GM21528 (cell line): ENCODE measurements at regions not wholly inside any gene's neighbourhood (a gene's known extent, or its start where the extent isn't known, plus 50 kb on each side); places are given as distances from the start of the nearest gene placed in this dataset.

Experiments used
- ATAC-seq: cut with Tn5 transposase; IDR thresholded peaks from one replicate; pipeline ENCODE4 v1.9.1; 2021; ENCODE audit warnings: mild to moderate bottlenecking, moderate library complexity; ENCODE audit not compliant: unreplicated experiment, low FRiP score

- ATAC-seq, result no peak
Observed at GRCh38 chr5:168209244-168209995, 82.0 kb upstream of the WWC1 start.

GRCh38 chr5:168209997-168210396 lies 81.4 kb upstream of the WWC1 start:
- no peak for ATAC-seq

DNA sequence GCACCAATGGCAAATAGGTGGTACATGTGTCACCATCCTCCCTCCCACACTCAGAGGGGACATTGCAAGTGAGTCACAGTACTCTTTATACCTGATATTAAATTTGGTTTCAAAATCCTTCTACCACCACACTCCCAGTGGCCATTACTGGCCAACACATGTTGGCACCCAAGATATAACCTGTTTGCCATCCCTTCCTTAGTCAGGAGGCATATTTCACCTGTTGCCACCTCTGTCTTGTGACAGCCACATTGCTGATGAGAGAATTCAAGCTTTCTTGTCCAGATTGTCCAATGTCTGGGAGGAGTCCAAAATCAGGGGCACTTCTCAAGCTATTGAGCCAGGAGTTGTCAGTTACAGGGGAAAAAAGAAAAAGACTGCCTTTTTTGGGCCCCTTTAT lies 80.2 kb upstream of the WWC1 start:
- no peak for ATAC-seq

- ATAC-seq, result no peak
Observed at GRCh38 chr5:168211936-168212335, 79.5 kb upstream of the WWC1 start.

DNA sequence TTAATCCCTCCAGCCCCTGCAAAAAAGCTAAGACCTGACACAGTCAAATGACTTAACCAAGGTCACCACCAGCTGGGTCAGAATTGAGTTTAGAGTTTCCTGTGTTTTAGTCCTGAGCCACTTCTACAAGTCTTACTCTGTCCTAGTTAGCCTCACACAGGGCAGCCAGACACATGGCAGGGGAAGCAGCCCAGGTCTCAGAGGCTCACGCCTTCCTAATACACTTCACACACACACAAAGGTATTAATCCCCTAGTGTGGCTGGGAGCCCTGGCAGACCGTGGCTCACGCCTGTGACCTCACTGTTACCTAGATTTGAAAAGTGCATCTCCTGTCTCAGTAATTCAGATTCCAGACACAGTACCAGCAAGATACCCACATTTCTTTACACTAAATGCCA lies 77.4 kb upstream of the WWC1 start:
- ATAC-seq, result no peak

- no peak for ATAC-seq
Observed at GRCh38 chr5:168214886-168215285, 76.6 kb upstream of the WWC1 start.

- no peak for ATAC-seq
Observed at GRCh38 chr5:168215646-168216045, 75.8 kb upstream of the WWC1 start.

DNA sequence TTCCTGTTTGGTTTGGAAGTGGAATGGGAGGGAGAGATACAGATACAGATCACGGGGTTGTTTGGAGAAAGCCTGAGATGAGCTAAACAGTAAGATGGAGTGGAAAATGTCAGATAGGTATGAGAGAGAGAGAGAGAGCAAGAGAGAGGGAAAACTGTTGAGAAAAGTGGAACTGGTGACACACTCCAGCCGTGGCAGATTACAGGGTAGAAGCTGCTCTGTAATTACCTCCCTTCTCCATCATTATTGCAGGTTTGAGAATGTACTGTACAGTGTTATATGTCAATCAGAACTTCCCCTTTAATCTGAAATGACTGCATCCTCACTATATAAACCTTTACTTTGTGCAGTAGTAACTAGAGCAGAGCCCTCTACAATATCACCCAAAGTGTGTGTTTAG lies 74.5 kb upstream of the WWC1 start:
- no peak for ATAC-seq

DNA sequence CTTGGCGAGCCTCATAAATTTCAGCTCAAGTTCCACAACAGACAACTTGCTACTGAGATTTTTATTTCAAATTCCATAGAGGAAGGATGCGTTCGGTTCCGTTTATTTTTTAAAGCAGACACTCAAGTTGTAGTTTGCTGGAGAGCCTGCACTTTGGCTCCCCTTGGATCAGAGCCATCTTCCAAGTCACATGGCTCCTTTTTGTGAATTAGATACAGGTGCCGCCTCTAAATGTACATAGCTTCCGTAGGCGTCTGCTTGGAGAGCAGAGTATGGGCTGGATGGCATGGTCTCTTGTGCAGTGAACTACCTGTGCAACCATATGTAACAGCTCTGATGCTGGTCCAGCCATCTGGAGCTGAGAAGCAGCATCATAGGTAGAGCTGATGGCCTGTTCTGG lies 73.9 kb upstream of the WWC1 start:
- no peak for ATAC-seq

DNA sequence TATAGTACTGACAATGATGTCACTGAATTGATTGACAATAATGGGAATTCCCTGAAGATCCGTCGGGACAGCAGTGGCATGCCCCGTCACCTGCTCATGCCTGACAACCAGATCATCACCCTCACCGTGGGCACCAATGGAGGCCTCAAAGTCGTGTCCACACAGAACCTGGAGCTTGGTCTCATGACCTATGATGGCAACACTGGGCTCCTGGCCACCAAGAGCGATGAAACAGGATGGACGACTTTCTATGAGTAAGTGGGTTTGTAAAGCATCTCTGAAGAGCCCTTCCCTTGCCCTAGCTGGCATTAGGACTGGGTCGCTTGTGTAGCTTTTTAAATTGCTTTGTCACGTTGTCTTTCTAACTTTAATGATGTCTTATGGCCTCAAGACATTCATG lies 72.7 kb upstream of the WWC1 start:
- ATAC-seq, result no peak

GRCh38 chr5:168219515-168220410 lies 71.7 kb upstream of the WWC1 start:
- peak; percentile 90 for ATAC-seq

- no peak for ATAC-seq
Observed at GRCh38 chr5:168224085-168224484, 67.4 kb upstream of the WWC1 start.

GRCh38 chr5:168226012-168226411 lies 65.4 kb upstream of the WWC1 start:
- no peak for ATAC-seq

DNA sequence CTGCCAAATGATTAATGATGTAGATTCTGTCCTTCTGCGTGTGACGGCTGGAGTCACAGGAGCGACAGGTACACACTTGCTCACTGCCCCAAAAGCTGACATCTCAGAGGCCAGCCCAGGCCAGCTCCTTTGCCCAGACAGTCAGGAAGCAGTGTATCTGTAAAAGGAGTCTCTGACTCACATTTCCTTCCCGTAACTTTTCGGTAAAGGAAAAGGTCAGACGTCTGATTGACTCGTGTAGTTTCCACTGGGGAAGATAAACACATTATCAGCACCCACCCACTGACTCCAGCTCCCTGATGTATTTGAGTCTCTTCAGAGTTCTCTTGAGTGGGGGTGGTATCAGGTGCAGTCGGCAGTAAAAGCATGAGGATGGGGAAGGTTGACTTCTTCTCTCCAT lies 64.4 kb upstream of the WWC1 start:
- no peak for ATAC-seq

GRCh38 chr5:168227973-168228615 lies 63.4 kb upstream of the WWC1 start:
- peak; percentile 72 for ATAC-seq

- ATAC-seq, result no peak
Observed at GRCh38 chr5:168228668-168229067, 62.8 kb upstream of the WWC1 start.

DNA sequence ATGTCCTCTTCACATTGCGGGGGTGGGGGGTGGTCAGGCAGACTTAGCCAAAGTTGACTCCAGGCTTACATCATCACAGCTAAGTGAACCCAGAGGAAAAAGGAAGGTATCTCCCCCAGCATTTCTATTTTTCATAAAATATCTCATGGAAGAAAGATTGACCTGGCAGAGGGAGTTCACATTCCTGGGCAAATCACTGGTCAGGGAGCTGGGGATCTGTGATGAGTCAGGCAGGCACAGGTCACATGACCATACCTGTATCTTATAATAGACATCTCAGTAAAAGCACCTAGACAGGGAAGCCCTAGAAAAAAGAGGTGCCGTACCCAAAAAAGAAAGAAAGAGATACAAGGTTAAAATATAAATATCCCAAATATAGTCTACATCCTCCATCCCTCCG lies 57.3 kb upstream of the WWC1 start:
- no peak for ATAC-seq

DNA sequence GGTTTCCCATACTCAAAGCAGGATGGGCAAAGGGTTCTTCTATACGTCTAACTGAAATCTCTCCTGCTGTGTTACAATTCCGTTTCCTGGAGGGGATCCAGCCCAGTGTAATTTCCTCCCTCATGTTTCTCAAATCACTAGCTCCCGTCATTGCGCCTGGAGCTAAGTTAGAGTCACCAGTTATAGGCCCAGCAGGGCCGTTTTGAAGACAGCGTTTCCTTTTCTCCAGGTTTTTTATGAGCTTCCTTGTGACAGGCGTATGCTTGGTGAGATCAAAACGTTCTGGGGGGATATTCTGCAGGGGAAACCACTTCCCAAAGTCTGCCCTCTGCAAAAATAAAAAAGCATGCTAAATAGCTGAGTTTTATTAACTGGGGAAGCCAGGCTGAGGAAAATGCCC lies 53.0 kb upstream of the WWC1 start:
- no peak for ATAC-seq

GRCh38 chr5:168239325-168239724 lies 52.1 kb upstream of the WWC1 start:
- no peak for ATAC-seq
